K562 (cell line): ENCODE measurements at regions not wholly inside any gene's neighbourhood (a gene's known extent, or its start where the extent isn't known, plus 50 kb on each side); places are given as distances from the start of the nearest gene placed in this dataset.

Experiments
- ATAC-seq: fragments of 200-7000 bp; cut with Tn5 transposase; 3 replicates; pipeline ENCODE4 v1.9.1; 2020; ENCODE audit warnings: moderate library complexity
- BruUV-seq: library from RNA; stranded (reverse); fragments of 400-500 nt; replicated peaks from 2 replicates; lab custom pipeline; 2021; lab: Mats Ljungman, UMichigan
- CTCF ChIA-PET: fragments of 300-600 bp; formaldehyde crosslinking; extraction: SDS; loops from one replicate; lab custom pipeline; 2021; ENCODE audit warnings: low intra/inter-chr PET ratio; lab: Yijun Ruan, JAX
- POLR2A ChIA-PET: fragments of 300-600, 350-650 bp; sonication (Branson Sonifier 250); formaldehyde crosslinking; extraction: SDS; loops from one replicate; lab custom pipeline; 2021; ENCODE audit warnings: antibody characterized with exemption, inconsistent platforms; lab: Yijun Ruan, JAX
- DNase-seq, 4 experiments: peaks; one replicate each; pipeline versions ENCODE4 v3.0.0 to v3.0.0-alpha.2; 2011 to 2018; ENCODE audit warnings: low spot score in 3 of 4, mixed read lengths in 3 of 4; ENCODE audit errors: extremely low read depth in 1 of 4
- FAIRE-seq: peaks from 2 replicates; lab custom pipeline; 2011; peaks lifted over from hg19 to GRCh38; lab: Jason Lieb, UNC
- H2AFZ ChIP-seq: 2 replicates; pipeline ENCODE4 v1.6.0; 2011; ENCODE audit warnings: low read depth, low read length, control low read depth, inconsistent platforms
- H3K27ac ChIP-seq: fragments of 200-600 bp; 3 replicates; pipeline ENCODE4 v1.8.0; 2011; ENCODE audit warnings: low read depth, mild to moderate bottlenecking, control low read depth, inconsistent platforms, low read length, moderate library complexity, mixed read lengths; ENCODE audit errors: extremely low read depth
- H3K27me3 ChIP-seq, 2 experiments: fragments of 300-600 bp in 1 of 2; 2 replicates in 1 of 2; 3 replicates in 1 of 2; pipeline versions ENCODE4 v1.6.0 to v1.8.0; 2011; ENCODE audit warnings: inconsistent platforms in 2 of 2, low read length in 2 of 2, mild to moderate bottlenecking in 1 of 2, mixed read lengths in 1 of 2, moderate library complexity in 1 of 2; ENCODE audit not compliant: control insufficient read depth in 2 of 2, insufficient read depth in 2 of 2
- H3K36me3 ChIP-seq: fragments of 300-600 bp; 3 replicates; pipeline ENCODE4 v1.8.0; 2011; ENCODE audit warnings: mild to moderate bottlenecking, low read length, inconsistent platforms; ENCODE audit not compliant: control insufficient read depth, insufficient read depth
- H3K4me1 ChIP-seq, 2 experiments: fragments of 200-600 bp in 1 of 2; replicated peaks in 1 of 2; 2 replicates in 1 of 2; 3 replicates in 1 of 2; pipeline versions ENCODE4 v1.5.1 to v1.8.0; 2011; ENCODE audit warnings: inconsistent platforms in 2 of 2, low read length in 2 of 2, mild to moderate bottlenecking in 1 of 2, mixed read lengths in 1 of 2, moderate library complexity in 1 of 2; ENCODE audit not compliant: control insufficient read depth in 2 of 2, insufficient read depth in 2 of 2
- H3K4me2 ChIP-seq: 2 replicates; pipeline ENCODE4 v1.6.1; 2011; ENCODE audit warnings: low read length, control low read depth, inconsistent platforms, mixed read lengths; ENCODE audit not compliant: insufficient read depth
- H3K4me3 ChIP-seq: fragments of 200-600 bp; sonication (generic), shearing (Covaris generic); 2 replicates; pipeline ENCODE4 v1.5.1; 2016; ENCODE audit warnings: control low read depth, inconsistent platforms
- H3K79me2 ChIP-seq: fragments of 200-600 bp; 3 replicates; pipeline ENCODE4 v1.8.0; 2011; ENCODE audit warnings: low read length, inconsistent platforms; ENCODE audit not compliant: control insufficient read depth, insufficient read depth
- H3K9ac ChIP-seq, 2 experiments: 2 replicates each; pipeline versions ENCODE4 v1.6.0 to v1.6.1; 2011; ENCODE audit warnings: low read depth in 2 of 2, low read length in 2 of 2, control low read depth in 1 of 2, inconsistent platforms in 1 of 2, mild to moderate bottlenecking in 1 of 2, mixed read lengths in 1 of 2; ENCODE audit not compliant: insufficient read depth in 1 of 2
- H3K9me1 ChIP-seq: one replicate; pipeline ENCODE4 v1.6.0; 2011; ENCODE audit warnings: inconsistent platforms, mild to moderate bottlenecking, low read length, moderate library complexity; ENCODE audit not compliant: control insufficient read depth, insufficient read depth
- H3K9me3 ChIP-seq: replicated peaks from 2 replicates; pipeline ENCODE4 v1.5.1; 2011; ENCODE audit warnings: low read depth, low read length, inconsistent platforms; ENCODE audit not compliant: control insufficient read depth, insufficient read depth
- H4K20me1 ChIP-seq: replicated peaks from 2 replicates; pipeline ENCODE4 v1.6.1; 2011; ENCODE audit warnings: low read length, inconsistent platforms, mixed read lengths; ENCODE audit not compliant: control insufficient read depth, insufficient read depth
- ARNT ChIP-seq, 2 experiments: fragments of 450-650 bp; IDR thresholded peaks; 2 replicates each; pipeline ENCODE4 v1.6.1; 2016; ENCODE audit warnings: mild to moderate bottlenecking in 1 of 2
- BCOR ChIP-seq: fragments of 450-650 bp; IDR thresholded peaks from 2 replicates; pipeline ENCODE4 v1.6.1; 2016
- CHD4 ChIP-seq: fragments of 200-600 bp; sonication (generic); IDR thresholded peaks from 3 replicates; pipeline ENCODE4 v1.6.1; 2012; ENCODE audit warnings: low read depth, mild to moderate bottlenecking, mixed read lengths, low read length, inconsistent platforms; ENCODE audit not compliant: insufficient read depth, insufficient replicate concordance, poor library complexity, severe bottlenecking
- KAT8 ChIP-seq: fragments of 450-650 bp; IDR thresholded peaks from 2 replicates; pipeline ENCODE4 v1.6.1; 2016; ENCODE audit warnings: low read depth, mild to moderate bottlenecking
- KLF1 ChIP-seq: fragments of 450-650 bp; IDR thresholded peaks from 2 replicates; pipeline ENCODE4 v1.6.1; 2016; ENCODE audit warnings: missing genetic modification characterization, missing compliant biosample characterization
- LEF1 ChIP-seq: fragments of 450-650 bp; IDR thresholded peaks from 2 replicates; pipeline ENCODE4 v1.6.1; 2016; ENCODE audit warnings: mild to moderate bottlenecking
- MCM7 ChIP-seq, 2 experiments: fragments of 450-650 bp; IDR thresholded peaks; 2 replicates each; pipeline ENCODE4 v1.6.1; 2016 to 2018
- NCOA1 ChIP-seq: fragments of 450-650 bp; IDR thresholded peaks from 2 replicates; pipeline ENCODE4 v1.6.1; 2016; ENCODE audit warnings: low read depth
- NFRKB ChIP-seq: fragments of 450-650 bp; IDR thresholded peaks from 2 replicates; pipeline ENCODE4 v1.6.1; 2016; ENCODE audit warnings: low read depth
- NR4A1 ChIP-seq, 2 experiments: fragments of 250-450 bp in 1 of 2; fragments of 450-650 bp in 1 of 2; sonication (Bioruptor Pico) in 1 of 2; IDR thresholded peaks; 2 replicates each; pipeline versions ENCODE4 v1.4.0 to v1.6.1; 2016 to 2020; ENCODE audit warnings: mild to moderate bottlenecking in 2 of 2, missing compliant biosample characterization in 1 of 2, missing genetic modification characterization in 1 of 2, moderate library complexity in 1 of 2
- POLR2H ChIP-seq: IDR thresholded peaks from 2 replicates; pipeline ENCODE4 v1.6.1; 2016; ENCODE audit warnings: missing genetic modification characterization, low read depth, mild to moderate bottlenecking, control low read depth, missing compliant biosample characterization, moderate library complexity
- ZNF253 ChIP-seq: fragments of 250-450 bp; sonication (Bioruptor Pico); conservative IDR thresholded peaks from 2 replicates; pipeline ENCODE4 v1.6.1; 2021; ENCODE audit warnings: mild to moderate bottlenecking
- WGBS: fragments of 100-300 bp; shearing (Covaris generic); methylation state at CpG from one replicate; pipeline ENCODE4 v1.1.6; 2016; ENCODE audit warnings: low coverage, mixed read lengths; ENCODE audit not compliant: insufficient coverage; ENCODE audit errors: missing lambda C conversion rate; 5-methylcytosine and 5-hydroxymethylcytosine counted together
- in situ Hi-C: fragments of 300-500 bp; cut with MboI; formaldehyde crosslinking; loops from 4 replicates; pipeline ENCODE4 v1.15.0; 2018; ENCODE audit warnings: inconsistent platforms, mixed read lengths
- intact Hi-C: fragments of 100-400 bp; cut with micrococcal nuclease; formaldehyde crosslinking; loops from 2 replicates; pipeline ENCODE4 v1.14.2; 2022
- TF ChIP-seq, protein P1 (sequence below): sonication (generic); formaldehyde crosslinking; IDR thresholded peaks from 2 replicates; pipeline ENCODE4 v1.8.0; 2022; ENCODE audit warnings: mild to moderate bottlenecking, missing genetic modification reagents
- TF ChIP-seq, protein P2 (sequence below): fragments of 450-650 bp; IDR thresholded peaks from 2 replicates; pipeline ENCODE4 v1.6.1; 2017; ENCODE audit warnings: antibody characterized with exemption, mild to moderate bottlenecking

DNA sequence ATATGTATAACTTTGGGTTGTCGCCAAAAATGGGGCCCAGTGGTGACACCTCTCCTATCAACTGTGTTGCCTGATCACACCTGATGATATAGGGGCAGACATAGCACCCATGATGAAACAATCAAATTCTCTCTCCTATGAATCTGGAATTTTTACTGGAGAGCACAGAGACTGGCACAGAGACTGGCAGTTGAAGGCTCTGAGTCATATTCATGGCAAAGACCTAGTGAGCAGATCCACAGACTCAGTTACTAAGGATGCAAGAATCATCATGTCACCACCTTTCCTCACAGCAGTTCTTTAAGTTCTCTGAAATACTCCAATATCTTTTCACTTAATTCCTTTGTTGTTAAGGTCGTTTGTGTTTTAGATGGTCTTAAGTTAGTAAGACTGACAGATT is 60.0 kb downstream of the APCS start:
- intact Hi-C loops (no loop called here), in situ Hi-C loops (no loop called here)
- BruUV-seq = no TSS peak
- no peaks in the 10 kb centered on the region for H3K9me3 ChIP-seq
- H2AFZ ChIP-seq = no peak overlapping the region
- FAIRE-seq (no peak), DNase-seq (no peak), ATAC-seq (no peak)
- CTCF ChIA-PET = no interaction called here
- no peaks in the 10 kb centered on the region for H3K36me3 ChIP-seq
- H3K4me1 ChIP-seq = no peaks in the 10 kb centered on the region
- TF ChIP-seq, protein P1, sequence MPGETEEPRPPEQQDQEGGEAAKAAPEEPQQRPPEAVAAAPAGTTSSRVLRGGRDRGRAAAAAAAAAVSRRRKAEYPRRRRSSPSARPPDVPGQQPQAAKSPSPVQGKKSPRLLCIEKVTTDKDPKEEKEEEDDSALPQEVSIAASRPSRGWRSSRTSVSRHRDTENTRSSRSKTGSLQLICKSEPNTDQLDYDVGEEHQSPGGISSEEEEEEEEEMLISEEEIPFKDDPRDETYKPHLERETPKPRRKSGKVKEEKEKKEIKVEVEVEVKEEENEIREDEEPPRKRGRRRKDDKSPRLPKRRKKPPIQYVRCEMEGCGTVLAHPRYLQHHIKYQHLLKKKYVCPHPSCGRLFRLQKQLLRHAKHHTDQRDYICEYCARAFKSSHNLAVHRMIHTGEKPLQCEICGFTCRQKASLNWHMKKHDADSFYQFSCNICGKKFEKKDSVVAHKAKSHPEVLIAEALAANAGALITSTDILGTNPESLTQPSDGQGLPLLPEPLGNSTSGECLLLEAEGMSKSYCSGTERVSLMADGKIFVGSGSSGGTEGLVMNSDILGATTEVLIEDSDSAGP (CRISPR knock-in tag) = no peak
- TF ChIP-seq CHD4 (no peak), NCOA1 (no peak), POLR2H (no peak), NR4A1 (CRISPR knock-in tag; IDR thresholded peaks at IDR 0.05) (no peak), NR4A1 (tag; IDR thresholded peaks at IDR 0.05) (no peak), ARNT (IDR thresholded peaks at IDR 0.05) (no peak), KLF1 (tag) (no peak), MCM7 (IDR thresholded peaks at IDR 0.05) (no peak), LEF1 (no peak), BCOR (no peak), KAT8 (no peak), NFRKB (no peak), ZNF253 (CRISPR knock-in tag) (no peak)
- TF ChIP-seq, protein P2, sequence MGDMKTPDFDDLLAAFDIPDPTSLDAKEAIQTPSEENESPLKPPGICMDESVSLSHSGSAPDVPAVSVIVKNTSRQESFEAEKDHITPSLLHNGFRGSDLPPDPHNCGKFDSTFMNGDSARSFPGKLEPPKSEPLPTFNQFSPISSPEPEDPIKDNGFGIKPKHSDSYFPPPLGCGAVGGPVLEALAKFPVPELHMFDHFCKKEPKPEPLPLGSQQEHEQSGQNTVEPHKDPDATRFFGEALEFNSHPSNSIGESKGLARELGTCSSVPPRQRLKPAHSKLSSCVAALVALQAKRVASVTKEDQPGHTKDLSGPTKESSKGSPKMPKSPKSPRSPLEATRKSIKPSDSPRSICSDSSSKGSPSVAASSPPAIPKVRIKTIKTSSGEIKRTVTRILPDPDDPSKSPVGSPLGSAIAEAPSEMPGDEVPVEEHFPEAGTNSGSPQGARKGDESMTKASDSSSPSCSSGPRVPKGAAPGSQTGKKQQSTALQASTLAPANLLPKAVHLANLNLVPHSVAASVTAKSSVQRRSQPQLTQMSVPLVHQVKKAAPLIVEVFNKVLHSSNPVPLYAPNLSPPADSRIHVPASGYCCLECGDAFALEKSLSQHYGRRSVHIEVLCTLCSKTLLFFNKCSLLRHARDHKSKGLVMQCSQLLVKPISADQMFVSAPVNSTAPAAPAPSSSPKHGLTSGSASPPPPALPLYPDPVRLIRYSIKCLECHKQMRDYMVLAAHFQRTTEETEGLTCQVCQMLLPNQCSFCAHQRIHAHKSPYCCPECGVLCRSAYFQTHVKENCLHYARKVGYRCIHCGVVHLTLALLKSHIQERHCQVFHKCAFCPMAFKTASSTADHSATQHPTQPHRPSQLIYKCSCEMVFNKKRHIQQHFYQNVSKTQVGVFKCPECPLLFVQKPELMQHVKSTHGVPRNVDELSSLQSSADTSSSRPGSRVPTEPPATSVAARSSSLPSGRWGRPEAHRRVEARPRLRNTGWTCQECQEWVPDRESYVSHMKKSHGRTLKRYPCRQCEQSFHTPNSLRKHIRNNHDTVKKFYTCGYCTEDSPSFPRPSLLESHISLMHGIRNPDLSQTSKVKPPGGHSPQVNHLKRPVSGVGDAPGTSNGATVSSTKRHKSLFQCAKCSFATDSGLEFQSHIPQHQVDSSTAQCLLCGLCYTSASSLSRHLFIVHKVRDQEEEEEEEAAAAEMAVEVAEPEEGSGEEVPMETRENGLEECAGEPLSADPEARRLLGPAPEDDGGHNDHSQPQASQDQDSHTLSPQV = no peak
- no peak overlapping the region for H3K4me2 ChIP-seq
- POLR2A ChIA-PET = no interaction called here
- no peaks in the 10 kb centered on the region for H4K20me1 ChIP-seq
- H3K27ac ChIP-seq = no peak overlapping the region
- H3K4me3 ChIP-seq = no peak overlapping the region
- 0% methylated on average over 2 of the region's 2 CpGs for WGBS
- H3K27me3 ChIP-seq = no peaks in the 10 kb centered on the region
- no peaks in the 10 kb centered on the region for H3K9me1 ChIP-seq
- no peak overlapping the region for H3K9ac ChIP-seq
- H3K79me2 ChIP-seq = no peaks in the 10 kb centered on the region
